SK-N-SH (cell line): ENCODE measurements at regions not wholly inside any gene's neighbourhood (a gene's known extent, or its start where the extent isn't known, plus 50 kb on each side); places are given as distances from the start of the nearest gene placed in this dataset.

Experiments used
- CTCF ChIP-seq: fragments of 200-600 bp; sonication (generic); IDR thresholded peaks from 2 replicates; pipeline ENCODE4 v1.6.1; 2017; ENCODE audit warnings: antibody characterized with exemption, mild to moderate bottlenecking, moderate library complexity
- EP300 ChIP-seq, 2 experiments: IDR thresholded peaks; 2 replicates each; pipeline versions ENCODE4 v1.4.0 to v1.6.1; 2012; ENCODE audit warnings: borderline replicate concordance in 1 of 2, low read depth in 1 of 2, low read length in 1 of 2
- GABPA ChIP-seq: IDR thresholded peaks from 2 replicates; pipeline ENCODE4 v1.4.0; 2012; ENCODE audit warnings: low read depth, mild to moderate bottlenecking
- JUND ChIP-seq: IDR thresholded peaks from 2 replicates; pipeline ENCODE4 v1.4.0; 2012
- MXI1 ChIP-seq: IDR thresholded peaks from 2 replicates; pipeline ENCODE4 v1.6.1; 2012; ENCODE audit warnings: mild to moderate bottlenecking, low read depth, low read length, improper control_type of control experiment
- NRF1 ChIP-seq: IDR thresholded peaks from 2 replicates; pipeline ENCODE4 v1.6.1; 2012; ENCODE audit warnings: low read depth, mild to moderate bottlenecking, low read length
- PBX3 ChIP-seq: IDR thresholded peaks from 2 replicates; pipeline ENCODE4; 2012
- POLR2AphosphoS5 ChIP-seq: IDR thresholded peaks from 2 replicates; pipeline ENCODE4 v1.6.1; 2012; ENCODE audit warnings: low read depth, low read length
- RAD21 ChIP-seq: IDR thresholded peaks from 2 replicates; pipeline ENCODE4 v1.6.1; 2012; ENCODE audit warnings: mild to moderate bottlenecking, low read length
- SIN3A ChIP-seq: IDR thresholded peaks from 2 replicates; pipeline ENCODE4 v1.6.1; 2012; ENCODE audit warnings: low read depth, mild to moderate bottlenecking, low read length, moderate library complexity, borderline replicate concordance
- TF ChIP-seq, protein P1 (sequence below): IDR thresholded peaks from 2 replicates; pipeline ENCODE4 v1.6.1; 2012; ENCODE audit warnings: mild to moderate bottlenecking, low read depth, low read length, moderate library complexity
- TF ChIP-seq, protein P2 (sequence below): IDR thresholded peaks from 2 replicates; pipeline ENCODE4 v1.4.0; 2012; ENCODE audit warnings: low read depth

DNA sequence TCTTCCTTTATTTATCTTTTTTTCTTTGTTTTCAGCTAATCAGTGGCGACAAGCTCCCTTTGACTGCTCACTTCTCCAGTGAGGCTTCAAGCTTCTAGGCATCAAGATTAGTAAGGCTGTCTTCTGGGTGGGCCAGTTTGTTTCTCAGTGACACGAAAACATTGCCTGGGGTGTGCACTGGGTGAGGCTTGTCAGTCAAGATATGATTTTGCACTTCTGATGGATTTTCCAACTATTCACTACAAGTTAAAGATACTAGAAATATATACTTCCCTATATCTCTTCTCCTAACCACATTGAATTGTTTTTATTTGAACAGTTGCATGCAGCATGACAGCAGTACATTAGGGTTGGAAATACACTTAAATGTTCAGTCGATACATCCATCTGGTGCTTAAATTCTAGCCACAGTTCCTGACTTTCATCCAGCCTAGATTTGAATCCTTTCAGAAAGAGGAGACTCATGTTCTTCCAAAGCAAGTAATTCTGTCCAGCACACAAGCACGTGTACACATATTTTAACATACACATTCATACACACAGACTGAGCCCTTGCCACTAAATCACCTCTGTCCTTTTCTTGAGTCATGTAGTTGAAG, 275.6 kb upstream of the NOVA1 start:
- TF ChIP-seq, protein P1, sequence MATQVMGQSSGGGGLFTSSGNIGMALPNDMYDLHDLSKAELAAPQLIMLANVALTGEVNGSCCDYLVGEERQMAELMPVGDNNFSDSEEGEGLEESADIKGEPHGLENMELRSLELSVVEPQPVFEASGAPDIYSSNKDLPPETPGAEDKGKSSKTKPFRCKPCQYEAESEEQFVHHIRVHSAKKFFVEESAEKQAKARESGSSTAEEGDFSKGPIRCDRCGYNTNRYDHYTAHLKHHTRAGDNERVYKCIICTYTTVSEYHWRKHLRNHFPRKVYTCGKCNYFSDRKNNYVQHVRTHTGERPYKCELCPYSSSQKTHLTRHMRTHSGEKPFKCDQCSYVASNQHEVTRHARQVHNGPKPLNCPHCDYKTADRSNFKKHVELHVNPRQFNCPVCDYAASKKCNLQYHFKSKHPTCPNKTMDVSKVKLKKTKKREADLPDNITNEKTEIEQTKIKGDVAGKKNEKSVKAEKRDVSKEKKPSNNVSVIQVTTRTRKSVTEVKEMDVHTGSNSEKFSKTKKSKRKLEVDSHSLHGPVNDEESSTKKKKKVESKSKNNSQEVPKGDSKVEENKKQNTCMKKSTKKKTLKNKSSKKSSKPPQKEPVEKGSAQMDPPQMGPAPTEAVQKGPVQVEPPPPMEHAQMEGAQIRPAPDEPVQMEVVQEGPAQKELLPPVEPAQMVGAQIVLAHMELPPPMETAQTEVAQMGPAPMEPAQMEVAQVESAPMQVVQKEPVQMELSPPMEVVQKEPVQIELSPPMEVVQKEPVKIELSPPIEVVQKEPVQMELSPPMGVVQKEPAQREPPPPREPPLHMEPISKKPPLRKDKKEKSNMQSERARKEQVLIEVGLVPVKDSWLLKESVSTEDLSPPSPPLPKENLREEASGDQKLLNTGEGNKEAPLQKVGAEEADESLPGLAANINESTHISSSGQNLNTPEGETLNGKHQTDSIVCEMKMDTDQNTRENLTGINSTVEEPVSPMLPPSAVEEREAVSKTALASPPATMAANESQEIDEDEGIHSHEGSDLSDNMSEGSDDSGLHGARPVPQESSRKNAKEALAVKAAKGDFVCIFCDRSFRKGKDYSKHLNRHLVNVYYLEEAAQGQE = no peak
- TF ChIP-seq NRF1 (no peak), POLR2AphosphoS5 (no peak), CTCF (no peak), MXI1 (no peak), JUND (no peak), EP300 (IDR thresholded peaks at IDR 0.05; ENCODE audit: borderline replicate concordance in 1 of 2, low read depth in 1 of 2, low read length in 1 of 2) (no peak), PBX3 (no peak), SIN3A (no peak), RAD21 (no peak), GABPA (no peak)
- TF ChIP-seq, protein P2, sequence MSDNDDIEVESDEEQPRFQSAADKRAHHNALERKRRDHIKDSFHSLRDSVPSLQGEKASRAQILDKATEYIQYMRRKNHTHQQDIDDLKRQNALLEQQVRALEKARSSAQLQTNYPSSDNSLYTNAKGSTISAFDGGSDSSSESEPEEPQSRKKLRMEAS = no peak
